Lower leg skin (tissue), 3 donors: ENCODE measurements at regions not wholly inside any gene's neighbourhood (a gene's known extent, or its start where the extent isn't known, plus 50 kb on each side); places are given as distances from the start of the nearest gene placed in this dataset.

Experiments
- CTCF ChIP-seq, 3 donors: fragments of 450-650 bp; IDR thresholded peaks; one replicate each; pipeline ENCODE4 v1.5.1; 2016; ENCODE audit warnings: antibody characterized with exemption in 3 of 3, mild to moderate bottlenecking in 3 of 3, moderate library complexity in 2 of 3
- POLR2A ChIP-seq, 2 donors: fragments of 450-650 bp; IDR thresholded peaks; one replicate each; pipeline ENCODE4 v1.6.1; 2016 to 2017; ENCODE audit warnings: antibody characterized with exemption in 2 of 2, mild to moderate bottlenecking in 1 of 2, moderate library complexity in 1 of 2

- TF ChIP-seq CTCF (IDR thresholded peaks at IDR 0.05) (no peak), POLR2A (IDR thresholded peaks at IDR 0.05) (no peak)
Observed at GRCh38 chr1:42075179-42075578, 78.0 kb upstream of the GUCA2B start.
